Chondrocyte (in vitro differentiated cells): ENCODE measurements at regions not wholly inside any gene's neighbourhood (a gene's known extent, or its start where the extent isn't known, plus 50 kb on each side); places are given as distances from the start of the nearest gene placed in this dataset.
A peak's percentile ranks its signal among the peaks of the same experiment; 100 is the strongest.
"Not testable (repeated sequence)": the region's sequence is repeated elsewhere in the genome, so short reads cannot be mapped to it uniquely, and the experiment has no call there.

Experiments
- DNase-seq: peaks from one replicate; pipeline ENCODE4 v3.0.0; 2021; ENCODE audit warnings: mixed read lengths, low spot score
- H3K27ac Mint-ChIP-seq: one replicate; pipeline ENCODE4 v1.8.0; 2021; ENCODE audit warnings: mild to moderate bottlenecking, moderate library complexity, mixed read lengths; ENCODE audit not compliant: unreplicated experiment
- H3K27me3 Mint-ChIP-seq: 2 replicates; pipeline ENCODE4 v1.8.0; 2021; ENCODE audit warnings: low read depth, mixed read lengths
- H3K36me3 Mint-ChIP-seq: 2 replicates; pipeline ENCODE4 v1.8.0; 2021; ENCODE audit warnings: low read depth, mixed read lengths
- H3K4me1 Mint-ChIP-seq: 2 replicates; pipeline ENCODE4 v1.8.0; 2021; ENCODE audit warnings: low read depth, mild to moderate bottlenecking, mixed read lengths
- H3K4me3 Mint-ChIP-seq: one replicate; pipeline ENCODE4 v1.8.0; 2021; ENCODE audit warnings: mild to moderate bottlenecking, moderate library complexity, mixed read lengths; ENCODE audit not compliant: unreplicated experiment
- H3K9me3 Mint-ChIP-seq: 2 replicates; pipeline ENCODE4 v1.8.0; 2021; ENCODE audit warnings: low read depth, mixed read lengths
- CTCF ChIP-seq: fragments of 200-600 bp; sonication (generic); IDR thresholded peaks from 2 replicates; pipeline ENCODE4 v1.5.0; 2021; ENCODE audit warnings: antibody characterized with exemption, mild to moderate bottlenecking, moderate library complexity

- no peaks in the 10 kb centered on the region for H3K27me3 Mint-ChIP-seq
- TF ChIP-seq CTCF: no peak
- H3K9me3 Mint-ChIP-seq: peaks cover 16% of the 10 kb centered on the region
- H3K27ac Mint-ChIP-seq: peak overlapping the region; percentile 62
- H3K4me3 Mint-ChIP-seq: no peak overlapping the region
- peaks cover 48% of the 10 kb centered on the region for H3K4me1 Mint-ChIP-seq
- no peak for DNase-seq
- H3K36me3 Mint-ChIP-seq: peaks cover 7% of the 10 kb centered on the region
Measured at GRCh38 chr6:113065611-113066010, 718.5 kb downstream of the RFPL4B start.

- peaks cover 7% of the 10 kb centered on the region for H3K36me3 Mint-ChIP-seq
- H3K27me3 Mint-ChIP-seq: no peaks in the 10 kb centered on the region
- TF ChIP-seq CTCF: no peak
- peaks cover 17% of the 10 kb centered on the region for H3K9me3 Mint-ChIP-seq
- DNase-seq: no peak
- H3K4me3 Mint-ChIP-seq: peak overlapping the region; percentile 41
- peak overlapping the region; percentile 97 for H3K27ac Mint-ChIP-seq
- H3K4me1 Mint-ChIP-seq: peaks cover 48% of the 10 kb centered on the region
Measured at GRCh38 chr6:113067612-113068275, 720.6 kb downstream of the RFPL4B start.

- Mint-ChIP-seq H3K27me3 (no peaks in the 10 kb centered on the region), H3K4me3 (no peak overlapping the region), H3K9me3 (peaks cover 17% of the 10 kb centered on the region), H3K4me1 (peaks cover 55% of the 10 kb centered on the region), H3K27ac (peak overlapping the region; percentile 34), H3K36me3 (peaks cover 7% of the 10 kb centered on the region)
- no peak for TF ChIP-seq CTCF
- DNase-seq: no peak
Measured at GRCh38 chr6:113068570-113068969, 721.4 kb downstream of the RFPL4B start.

- not testable (repeated sequence) for H3K4me3 Mint-ChIP-seq, H3K27ac Mint-ChIP-seq, H3K36me3 Mint-ChIP-seq, H3K27me3 Mint-ChIP-seq, DNase-seq
- H3K4me1 Mint-ChIP-seq: peaks cover 68% of the 10 kb centered on the region
- H3K9me3 Mint-ChIP-seq: peaks cover 18% of the 10 kb centered on the region
Measured at GRCh38 chr6:113070681-113071080, 723.6 kb downstream of the RFPL4B start.

GRCh38 chr6:113073611-113074191 is 726.6 kb downstream of the RFPL4B start:
- no peak for DNase-seq
- peak overlapping the region; percentile 59 for H3K27ac Mint-ChIP-seq
- H3K36me3 Mint-ChIP-seq: peaks cover 7% of the 10 kb centered on the region
- no peaks in the 10 kb centered on the region for H3K27me3 Mint-ChIP-seq
- H3K9me3 Mint-ChIP-seq: peaks cover 22% of the 10 kb centered on the region
- TF ChIP-seq CTCF: no peak
- peaks cover 43% of the 10 kb centered on the region for H3K4me1 Mint-ChIP-seq
- no peak overlapping the region for H3K4me3 Mint-ChIP-seq

GRCh38 chr6:113076116-113076515 is 729.0 kb downstream of the RFPL4B start:
- no peaks in the 10 kb centered on the region for H3K36me3 Mint-ChIP-seq
- no peaks in the 10 kb centered on the region for H3K27me3 Mint-ChIP-seq
- H3K27ac Mint-ChIP-seq: no peak overlapping the region

More at GRCh38 chr6:113076116-113076515, 729.0 kb downstream of the RFPL4B start:
- Mint-ChIP-seq H3K9me3 (peaks cover 8% of the 10 kb centered on the region), H3K4me3 (no peak overlapping the region), H3K4me1 (peaks cover 33% of the 10 kb centered on the region)
- no peak for DNase-seq
- TF ChIP-seq CTCF: no peak
